ENCODE measurements at regions not wholly inside any gene's neighbourhood (a gene's known extent, or its start where the extent isn't known, plus 50 kb on each side); places are given as distances from the start of the nearest gene placed in this dataset.

GRCh38 chr6:78511009-78511408 lies 356.3 kb upstream of the IRAK1BP1 start:
- no peak for TF ChIP-seq CTCF (IDR thresholded peaks at IDR 0.05; ENCODE audit: low read depth, low read length, poor library complexity, severe bottlenecking)
- TF ChIP-seq EZH2phosphoT487 (IDR thresholded peaks at IDR 0.05; ENCODE audit: borderline replicate concordance, low read length) = no peak

All from DOHH2 (cell line).